ENCODE measurements at regions not wholly inside any gene's neighbourhood (a gene's known extent, or its start where the extent isn't known, plus 50 kb on each side); places are given as distances from the start of the nearest gene placed in this dataset.

DNA sequence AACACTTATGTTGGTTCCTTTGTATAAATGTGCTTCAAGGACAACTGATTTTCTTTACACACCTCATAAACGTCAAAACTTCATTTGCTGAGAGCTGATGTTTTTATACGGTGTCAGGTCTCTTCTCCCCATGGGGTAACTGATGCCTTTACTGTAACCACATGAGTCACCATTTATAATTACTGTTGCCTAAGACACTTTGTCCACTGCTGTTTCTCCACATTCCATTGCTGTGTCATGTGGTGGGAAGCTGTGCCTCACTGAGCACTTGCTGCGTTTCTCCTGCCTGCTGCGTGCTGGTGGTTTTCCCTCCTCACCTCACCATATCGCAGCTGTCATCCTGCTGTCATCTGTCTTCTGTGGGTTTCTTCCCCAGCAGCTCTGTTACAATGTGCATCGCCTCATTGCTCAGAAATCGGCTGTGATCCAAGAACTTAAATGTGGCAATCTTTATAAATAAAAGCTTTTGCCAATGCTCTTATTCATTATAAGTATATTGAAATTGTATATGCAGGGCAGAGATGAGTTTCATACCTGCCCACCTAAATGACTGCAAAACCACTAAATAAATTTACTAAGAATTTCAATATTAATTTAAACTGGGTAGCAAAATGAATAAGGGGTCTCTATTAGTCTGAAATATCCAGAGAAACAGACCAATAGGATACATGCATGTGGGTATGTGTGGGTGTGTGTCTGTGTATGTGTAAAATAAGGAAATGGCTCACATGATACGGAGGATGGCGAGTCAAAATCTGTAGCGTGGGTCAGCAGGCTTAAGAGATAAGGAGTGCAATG lies 547.0 kb upstream of the SLITRK5 start:
- TF ChIP-seq FOXA1 (IDR thresholded peaks at IDR 0.05) (peak; percentile 73; the same call in 1 of the 2 replicates), HDGF (IDR thresholded peaks at IDR 0.05; ENCODE audit: borderline replicate concordance) (no peak), BHLHE40 (IDR thresholded peaks at IDR 0.05; ENCODE audit: borderline replicate concordance) (no peak), NFRKB (IDR thresholded peaks at IDR 0.05) (no peak)
